Gastrocnemius medialis (tissue), 4 donors: ENCODE measurements at regions not wholly inside any gene's neighbourhood (a gene's known extent, or its start where the extent isn't known, plus 50 kb on each side); places are given as distances from the start of the nearest gene placed in this dataset.

Experiments used
- ATAC-seq, 2 donors: fragments of 150-250 bp; one replicate each; pipeline ENCODE4 v1.9.1; 2016
- DNase-seq, 2 donors: peaks; one replicate each; pipeline ENCODE4 v3.0.0-alpha.2; 2019
- H3K27ac ChIP-seq, 4 donors: fragments of 200-600 bp; sonication (generic); 1 replicate in 1 of 4; 2 replicates in 3 of 4; pipeline ENCODE4 v1.5.1; 2016 to 2018; ENCODE audit warnings: mild to moderate bottlenecking in 2 of 4, moderate library complexity in 1 of 4
- H3K27me3 ChIP-seq, 3 donors: fragments of 200-600 bp; sonication (generic) in 2 of 3; 1 replicate in 1 of 3; 2 replicates in 2 of 3; pipeline versions ENCODE4 v1.5.1 to v1.6.0; 2016 to 2019; ENCODE audit warnings: mild to moderate bottlenecking in 1 of 3, moderate library complexity in 1 of 3
- H3K36me3 ChIP-seq, 2 donors: fragments of 200-600 bp; sonication (generic) in 1 of 2; one replicate each; pipeline ENCODE4 v1.5.1; 2017 to 2018
- H3K4me1 ChIP-seq, 2 donors: fragments of 200-600 bp; sonication (generic) in 1 of 2; one replicate each; pipeline ENCODE4 v1.5.1; 2016 to 2017; ENCODE audit warnings: mild to moderate bottlenecking in 2 of 2
- H3K4me3 ChIP-seq, 4 donors: fragments of 200-600 bp; sonication (generic) in 3 of 4; 1 replicate in 1 of 4; 2 replicates in 3 of 4; pipeline ENCODE4 v1.5.1; 2016 to 2019; ENCODE audit warnings: mild to moderate bottlenecking in 2 of 4
- H3K9me3 ChIP-seq, 3 donors: fragments of 200-600 bp; sonication (generic) in 2 of 3; 1 replicate in 1 of 3; 2 replicates in 2 of 3; pipeline ENCODE4 v1.5.1; 2016 to 2019
- CTCF ChIP-seq, 5 experiments: fragments of 450-650 bp in 3 of 5; fragments of 200-600 bp in 2 of 5; sonication (generic) in 2 of 5; IDR thresholded peaks in 4 of 5; conservative IDR thresholded peaks in 1 of 5; 1 replicate in 4 of 5; 2 replicates in 1 of 5; pipeline ENCODE4 v1.5.1; 2016 to 2019; ENCODE audit warnings: antibody characterized with exemption in 5 of 5, mild to moderate bottlenecking in 3 of 5, moderate library complexity in 3 of 5
- POLR2A ChIP-seq, 2 donors: fragments of 450-650 bp; IDR thresholded peaks; one replicate each; pipeline ENCODE4 v1.6.1; 2017; ENCODE audit warnings: antibody characterized with exemption in 2 of 2, mild to moderate bottlenecking in 2 of 2, moderate library complexity in 2 of 2
- in situ Hi-C, 4 donors: fragments of 200-750 bp; cut with MboI; loops; one replicate each; pipeline versions ENCODE4 v1.15.0 to v1.8.0; 2017; ENCODE audit warnings: low sequenced_read_pairs in 4 of 4
- intact Hi-C: fragments of 100-400 bp; cut with DNase I; formaldehyde crosslinking; loops from one replicate; pipeline ENCODE4 v1.15.1; 2023; ENCODE audit warnings: low total_unique reads

- ATAC-seq = no peak
- no peak for TF ChIP-seq POLR2A (IDR thresholded peaks at IDR 0.05)
- TF ChIP-seq CTCF (IDR thresholded peaks at IDR 0.05 in 4 of 5, conservative IDR thresholded peaks at IDR 0.05 in 1 of 5) = no peak
- in situ Hi-C loops = loop anchor here in 1 of 4 donors (25.0 kb wide), 1 partner anchor 410 kb away; no protein-coding TSS in a partner anchor
Observed at GRCh38 chr5:34476941-34477565, 179.1 kb upstream of the RAI14 start.

GRCh38 chr5:34480810-34481528 is 175.2 kb upstream of the RAI14 start:
- no peak for TF ChIP-seq POLR2A (IDR thresholded peaks at IDR 0.05)
- no peak for TF ChIP-seq CTCF (IDR thresholded peaks at IDR 0.05 in 4 of 5, conservative IDR thresholded peaks at IDR 0.05 in 1 of 5)

More at GRCh38 chr5:34476941-34477565, 179.1 kb upstream of the RAI14 start:
- no peak for DNase-seq
- Histone ChIP-seq H3K4me1 (no peaks in the 10 kb centered on the region), H3K4me3 (no peak overlapping the region), H3K36me3 (no peaks in the 10 kb centered on the region), H3K9me3 (no peaks in the 10 kb centered on the region), H3K27me3 (no peaks in the 10 kb centered on the region), H3K27ac (no peak overlapping the region)
- intact Hi-C loops = no loop called here

GRCh38 chr5:34483442-34484033 is 172.6 kb upstream of the RAI14 start:
- intact Hi-C loops = no loop called here
- no peak for ATAC-seq
- H3K27ac ChIP-seq = no peak overlapping the region
- peaks cover 0 to 3% of the 10 kb centered on the region in 2 donors for H3K4me1 ChIP-seq
- no peaks in the 10 kb centered on the region for H3K36me3 ChIP-seq
- no peaks in the 10 kb centered on the region for H3K9me3 ChIP-seq
- H3K4me3 ChIP-seq = no peak overlapping the region
- TF ChIP-seq POLR2A (IDR thresholded peaks at IDR 0.05) (no peak), CTCF (IDR thresholded peaks at IDR 0.05 in 4 of 5, conservative IDR thresholded peaks at IDR 0.05 in 1 of 5) (no peak)
- DNase-seq = no peak
- H3K27me3 ChIP-seq = no peaks in the 10 kb centered on the region
- in situ Hi-C loops = loop anchor here in 3 of 4 donors (10.0 to 25.0 kb wide), 2 partner anchors 404 to 411 kb away; no protein-coding TSS in a partner anchor

More at GRCh38 chr5:34480810-34481528, 175.2 kb upstream of the RAI14 start:
- H3K9me3 ChIP-seq = no peaks in the 10 kb centered on the region
- in situ Hi-C loops (loop anchor here in 3 of 4 donors (10.0 to 25.0 kb wide), 2 partner anchors 406 to 414 kb away; no protein-coding TSS in a partner anchor), intact Hi-C loops (no loop called here)
- no peaks in the 10 kb centered on the region for H3K36me3 ChIP-seq
- no peak overlapping the region for H3K27ac ChIP-seq
- DNase-seq = no peak
- no peak overlapping the region for H3K4me3 ChIP-seq
- H3K4me1 ChIP-seq = peaks cover 0 to 1% of the 10 kb centered on the region in 2 donors
- H3K27me3 ChIP-seq = no peaks in the 10 kb centered on the region
- no peak for ATAC-seq

- H3K36me3 ChIP-seq = no peaks in the 10 kb centered on the region
- intact Hi-C loops = no loop called here
- DNase-seq (no peak), ATAC-seq (no peak)
- H3K4me1 ChIP-seq = peaks cover 0 to 3% of the 10 kb centered on the region in 2 donors
- no peaks in the 10 kb centered on the region for H3K9me3 ChIP-seq
- no peaks in the 10 kb centered on the region for H3K27me3 ChIP-seq
- H3K27ac ChIP-seq = no peak overlapping the region
- H3K4me3 ChIP-seq = no peak overlapping the region
- in situ Hi-C loops = loop anchor here in 3 of 4 donors (10.0 to 25.0 kb wide), 2 partner anchors 403 to 410 kb away; no protein-coding TSS in a partner anchor
- TF ChIP-seq POLR2A (IDR thresholded peaks at IDR 0.05) (no peak), CTCF (IDR thresholded peaks at IDR 0.05 in 4 of 5, conservative IDR thresholded peaks at IDR 0.05 in 1 of 5) (no peak)
Observed at GRCh38 chr5:34484216-34484920, 171.8 kb upstream of the RAI14 start.
